Keratinocyte (primary cell): ENCODE measurements at regions not wholly inside any gene's neighbourhood (a gene's known extent, or its start where the extent isn't known, plus 50 kb on each side); places are given as distances from the start of the nearest gene placed in this dataset.

Experiments
- DNase-seq: peaks from one replicate; pipeline ENCODE4 v3.0.0-alpha.2; 2011; ENCODE audit warnings: low read depth, missing footprints, low spot score
- FAIRE-seq: peaks from 2 replicates; lab custom pipeline; 2011; peaks lifted over from hg19 to GRCh38; lab: Jason Lieb, UNC
- H2AFZ ChIP-seq: 2 replicates; pipeline ENCODE4 v1.6.0; 2012; ENCODE audit warnings: low read length, control low read depth, inconsistent platforms; ENCODE audit not compliant: control insufficient read depth
- H3K27ac ChIP-seq: 2 replicates; pipeline ENCODE4 v1.5.1; 2011; ENCODE audit warnings: low read length; ENCODE audit not compliant: control insufficient read depth, insufficient read depth
- H3K27me3 ChIP-seq: 3 replicates; pipeline ENCODE4 v1.6.0; 2011; ENCODE audit warnings: low read length; ENCODE audit not compliant: control insufficient read depth, insufficient read depth; ENCODE audit errors: extremely low read depth
- H3K36me3 ChIP-seq, 2 experiments: 2 replicates in 1 of 2; 3 replicates in 1 of 2; pipeline ENCODE4 v1.5.1; 2011; ENCODE audit warnings: low read length in 2 of 2, mild to moderate bottlenecking in 1 of 2; ENCODE audit not compliant: control insufficient read depth in 2 of 2, insufficient read depth in 2 of 2; ENCODE audit errors: extremely low read depth in 1 of 2
- H3K4me1 ChIP-seq: 3 replicates; pipeline ENCODE4 v1.5.1; 2011; ENCODE audit warnings: low read length; ENCODE audit not compliant: control insufficient read depth, insufficient read depth; ENCODE audit errors: extremely low read depth
- H3K4me2 ChIP-seq: 3 replicates; pipeline ENCODE4 v1.6.0; 2011; ENCODE audit warnings: low read depth, low read length; ENCODE audit not compliant: control insufficient read depth, insufficient read depth; ENCODE audit errors: extremely low read depth
- H3K4me3 ChIP-seq, 3 experiments: fragments of 200-600 bp in 1 of 3; sonication (generic) in 1 of 3; 2 replicates in 2 of 3; 3 replicates in 1 of 3; pipeline ENCODE4 v1.5.1; 2011 to 2016; ENCODE audit warnings: low read length in 3 of 3, mild to moderate bottlenecking in 3 of 3, control low read depth in 2 of 3, inconsistent platforms in 1 of 3, low read depth in 1 of 3, mixed read lengths in 1 of 3, mixed run types in 1 of 3, moderate library complexity in 1 of 3; ENCODE audit not compliant: control insufficient read depth in 2 of 3, insufficient read depth in 2 of 3; ENCODE audit errors: extremely low read depth in 1 of 3
- H3K79me2 ChIP-seq: 2 replicates; pipeline ENCODE4 v1.6.0; 2012; ENCODE audit warnings: low read length; ENCODE audit not compliant: control insufficient read depth, insufficient read depth
- H3K9ac ChIP-seq: 3 replicates; pipeline ENCODE4 v1.6.0; 2011; ENCODE audit warnings: low read length; ENCODE audit not compliant: control insufficient read depth, insufficient read depth; ENCODE audit errors: extremely low read depth
- H3K9me1 ChIP-seq: 3 replicates; pipeline ENCODE4 v1.6.0; 2011; ENCODE audit warnings: low read length; ENCODE audit not compliant: control insufficient read depth, insufficient read depth; ENCODE audit errors: extremely low read depth
- H3K9me3 ChIP-seq: 2 replicates; pipeline ENCODE4 v1.5.1; 2012; ENCODE audit warnings: low read depth, low read length; ENCODE audit not compliant: control insufficient read depth
- H4K20me1 ChIP-seq: 3 replicates; pipeline ENCODE4 v1.6.0; 2011; ENCODE audit warnings: low read length; ENCODE audit not compliant: control insufficient read depth, insufficient read depth; ENCODE audit errors: extremely low read depth
- EZH2 ChIP-seq: IDR thresholded peaks from one replicate; pipeline ENCODE4 v1.6.1; 2012; ENCODE audit warnings: inconsistent platforms, mild to moderate bottlenecking, low read length, moderate library complexity
- dilution Hi-C: fragments of 300-500 bp; cut with MboI; formaldehyde crosslinking; loops from one replicate; pipeline ENCODE4 v1.7.0; 2020; ENCODE audit warnings: low sequenced_read_pairs; ENCODE audit not compliant: extremely low pct_ligation_motif_present
- TF ChIP-seq, protein P1 (sequence below), 3 experiments: IDR thresholded peaks in 1 of 3; conservative IDR thresholded peaks in 1 of 3; optimal IDR thresholded peaks in 1 of 3; 2 replicates in 2 of 3; 3 replicates in 1 of 3; pipeline versions ENCODE3 to v1.5.1; 2011; ENCODE audit warnings: low read length in 3 of 3, mild to moderate bottlenecking in 3 of 3, moderate library complexity in 2 of 3, control low read depth in 1 of 3, inconsistent platforms in 1 of 3; ENCODE audit not compliant: insufficient read depth in 2 of 3; ENCODE audit errors: extremely low read depth in 1 of 3

DNA sequence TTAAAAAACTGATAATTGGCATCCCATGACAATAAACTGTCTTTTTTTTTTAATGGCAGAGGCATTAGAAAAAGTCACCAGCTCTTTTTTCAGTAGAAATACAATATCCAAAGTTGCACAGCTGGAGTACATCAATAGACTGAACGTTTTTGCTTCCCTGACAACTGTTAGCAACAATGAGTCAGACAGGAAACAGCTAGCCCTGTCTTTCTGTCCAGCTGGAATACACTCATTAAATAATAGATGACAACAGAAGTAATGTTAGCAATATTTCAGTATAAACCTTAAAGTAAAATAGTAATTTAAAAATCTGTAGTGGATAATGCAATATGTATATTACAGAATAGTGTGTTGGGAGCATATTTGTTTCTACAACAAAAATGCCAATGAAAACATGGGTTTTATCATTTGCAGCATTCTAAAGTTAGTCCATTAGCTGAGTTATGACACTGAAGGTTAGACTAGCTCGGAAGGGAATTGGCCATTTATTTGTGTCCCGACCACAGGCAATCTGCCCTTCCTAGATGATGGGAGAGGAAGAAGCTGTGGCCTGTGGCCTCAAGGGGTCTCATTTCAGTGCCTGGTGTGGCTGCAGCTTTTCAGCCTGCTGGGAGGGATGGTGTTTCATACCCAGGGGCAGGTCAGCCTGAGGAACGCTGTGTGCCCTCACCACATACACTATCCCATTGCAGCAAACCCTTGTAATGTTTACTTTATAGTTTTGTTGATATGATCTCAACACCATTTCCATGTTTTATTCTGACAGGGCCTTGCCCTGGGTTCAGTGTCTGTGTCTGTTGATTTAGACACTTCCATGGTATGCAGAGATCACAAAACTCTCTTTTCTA is 173.3 kb downstream of the SLC16A9 start:
- H3K4me3 ChIP-seq, result no peak overlapping the region
- no peaks in the 10 kb centered on the region for H3K4me1 ChIP-seq
- H3K36me3 ChIP-seq, result no peaks in the 10 kb centered on the region
- no peaks in the 10 kb centered on the region for H3K9me1 ChIP-seq
- no peaks in the 10 kb centered on the region for H4K20me1 ChIP-seq
- dilution Hi-C loops, result no loop called here
- H3K9me3 ChIP-seq, result no peaks in the 10 kb centered on the region
- H2AFZ ChIP-seq, result no peak overlapping the region
- TF ChIP-seq EZH2, result no peak
- TF ChIP-seq, protein P1, sequence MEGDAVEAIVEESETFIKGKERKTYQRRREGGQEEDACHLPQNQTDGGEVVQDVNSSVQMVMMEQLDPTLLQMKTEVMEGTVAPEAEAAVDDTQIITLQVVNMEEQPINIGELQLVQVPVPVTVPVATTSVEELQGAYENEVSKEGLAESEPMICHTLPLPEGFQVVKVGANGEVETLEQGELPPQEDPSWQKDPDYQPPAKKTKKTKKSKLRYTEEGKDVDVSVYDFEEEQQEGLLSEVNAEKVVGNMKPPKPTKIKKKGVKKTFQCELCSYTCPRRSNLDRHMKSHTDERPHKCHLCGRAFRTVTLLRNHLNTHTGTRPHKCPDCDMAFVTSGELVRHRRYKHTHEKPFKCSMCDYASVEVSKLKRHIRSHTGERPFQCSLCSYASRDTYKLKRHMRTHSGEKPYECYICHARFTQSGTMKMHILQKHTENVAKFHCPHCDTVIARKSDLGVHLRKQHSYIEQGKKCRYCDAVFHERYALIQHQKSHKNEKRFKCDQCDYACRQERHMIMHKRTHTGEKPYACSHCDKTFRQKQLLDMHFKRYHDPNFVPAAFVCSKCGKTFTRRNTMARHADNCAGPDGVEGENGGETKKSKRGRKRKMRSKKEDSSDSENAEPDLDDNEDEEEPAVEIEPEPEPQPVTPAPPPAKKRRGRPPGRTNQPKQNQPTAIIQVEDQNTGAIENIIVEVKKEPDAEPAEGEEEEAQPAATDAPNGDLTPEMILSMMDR (optimal IDR thresholded peaks at IDR 0.05 in 1 of 3, IDR thresholded peaks at IDR 0.05 in 1 of 3, conservative IDR thresholded peaks at IDR 0.05 in 1 of 3; ENCODE audit: extremely low read depth in 1 of 3, insufficient read depth in 2 of 3, low read length in 3 of 3), result no peak
- DNase-seq, result no peak
- no peaks in the 10 kb centered on the region for H3K79me2 ChIP-seq
- no peaks in the 10 kb centered on the region for H3K27me3 ChIP-seq
- FAIRE-seq, result peak; percentile 65
- no peak overlapping the region for H3K4me2 ChIP-seq
- no peak overlapping the region for H3K9ac ChIP-seq
- H3K27ac ChIP-seq, result no peak overlapping the region

DNA sequence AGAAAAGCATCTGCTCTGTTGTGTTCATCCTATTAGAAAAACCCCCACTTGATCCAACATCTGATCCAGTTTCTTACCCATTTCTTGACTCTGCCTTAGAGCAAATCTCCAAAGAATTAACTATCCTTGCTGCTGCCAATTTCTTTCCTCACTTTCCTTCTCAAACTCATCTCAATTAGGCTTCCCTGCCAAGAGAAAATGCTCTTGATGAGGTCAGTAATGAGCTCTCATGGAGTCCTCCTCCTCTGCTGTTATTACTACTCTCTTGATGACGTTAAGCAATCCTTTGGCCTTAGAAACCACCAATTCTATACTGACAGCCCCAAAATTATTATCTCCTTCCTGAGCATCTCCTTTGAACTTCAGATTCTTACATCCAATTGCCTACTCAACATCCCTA is 162.0 kb upstream of the FAM13C start:
- Histone ChIP-seq H3K4me1 (no peaks in the 10 kb centered on the region), H3K9me1 (no peaks in the 10 kb centered on the region), H3K79me2 (no peaks in the 10 kb centered on the region), H2AFZ (no peak overlapping the region), H3K36me3 (no peaks in the 10 kb centered on the region), H3K9ac (no peak overlapping the region), H4K20me1 (no peaks in the 10 kb centered on the region), H3K4me2 (no peak overlapping the region), H3K9me3 (no peaks in the 10 kb centered on the region), H3K4me3 (no peak overlapping the region), H3K27me3 (no peaks in the 10 kb centered on the region), H3K27ac (no peak overlapping the region)
- DNase-seq (no peak), FAIRE-seq (no peak)
- TF ChIP-seq EZH2, result no peak
- TF ChIP-seq, protein P1 (optimal IDR thresholded peaks at IDR 0.05 in 1 of 3, IDR thresholded peaks at IDR 0.05 in 1 of 3, conservative IDR thresholded peaks at IDR 0.05 in 1 of 3; ENCODE audit: extremely low read depth in 1 of 3, insufficient read depth in 2 of 3, low read length in 3 of 3), result no peak
- dilution Hi-C loops, result no loop called here
